H9 (cell line): ENCODE measurements at regions not wholly inside any gene's neighbourhood (a gene's known extent, or its start where the extent isn't known, plus 50 kb on each side); places are given as distances from the start of the nearest gene placed in this dataset.

ENCODE experiments used
- DNase-seq: peaks from one replicate; pipeline ENCODE4 v3.0.0-alpha.2; 2017
- H2AFZ ChIP-seq: one replicate; pipeline ENCODE4 v1.6.1; 2013; ENCODE audit warnings: mild to moderate bottlenecking, low read length, control low read depth, moderate library complexity
- H2AK5ac ChIP-seq: 2 replicates; pipeline ENCODE4 v1.6.1; 2013; ENCODE audit warnings: low read length, control low read depth, mixed read lengths; ENCODE audit not compliant: insufficient read length
- H2BK120ac ChIP-seq: one replicate; pipeline ENCODE4 v1.6.1; 2013; ENCODE audit warnings: low read depth, mild to moderate bottlenecking, low read length, control low read depth, inconsistent platforms; ENCODE audit not compliant: poor library complexity, severe bottlenecking
- H2BK12ac ChIP-seq: 2 replicates; pipeline ENCODE4 v1.6.1; 2013; ENCODE audit warnings: low read length, control low read depth, mixed read lengths, low read depth; ENCODE audit not compliant: insufficient read length
- H2BK15ac ChIP-seq: 2 replicates; pipeline ENCODE4 v1.6.1; 2013; ENCODE audit warnings: low read depth, low read length, control low read depth
- H2BK20ac ChIP-seq: one replicate; pipeline ENCODE4 v1.6.1; 2013; ENCODE audit warnings: low read depth, mild to moderate bottlenecking, low read length, control low read depth, inconsistent platforms; ENCODE audit not compliant: poor library complexity, severe bottlenecking
- H2BK5ac ChIP-seq: 2 replicates; pipeline ENCODE4 v1.6.1; 2013; ENCODE audit warnings: low read length, control low read depth, mixed read lengths; ENCODE audit not compliant: insufficient read length
- H3K14ac ChIP-seq: 2 replicates; pipeline ENCODE4 v1.6.1; 2013; ENCODE audit warnings: low read length, control low read depth; ENCODE audit not compliant: insufficient read depth
- H3K18ac ChIP-seq: 2 replicates; pipeline ENCODE4 v1.6.1; 2013; ENCODE audit warnings: low read depth, mild to moderate bottlenecking, mixed read lengths, low read length, control low read depth; ENCODE audit not compliant: insufficient read length
- H3K23ac ChIP-seq: 2 replicates; pipeline ENCODE4 v1.6.1; 2013; ENCODE audit warnings: low read length, control low read depth, mixed read lengths, low read depth; ENCODE audit not compliant: insufficient read length
- H3K23me2 ChIP-seq: 2 replicates; pipeline ENCODE4 v1.6.1; 2013; ENCODE audit warnings: low read depth, mild to moderate bottlenecking, mixed read lengths, low read length, control low read depth; ENCODE audit not compliant: insufficient read length, poor library complexity, severe bottlenecking
- H3K27ac ChIP-seq: 2 replicates; pipeline ENCODE4 v1.5.1; 2013; ENCODE audit warnings: low read length, control low read depth, mixed read lengths, low read depth; ENCODE audit not compliant: insufficient read length
- H3K27me3 ChIP-seq: 2 replicates; pipeline ENCODE4 v1.6.1; 2013; ENCODE audit warnings: low read length, control low read depth, inconsistent platforms; ENCODE audit not compliant: insufficient read depth
- H3K4ac ChIP-seq: 2 replicates; pipeline ENCODE4 v1.6.1; 2013; ENCODE audit warnings: low read depth, mild to moderate bottlenecking, control low read depth, inconsistent platforms, low read length, moderate library complexity
- H3K4me1 ChIP-seq: 2 replicates; pipeline ENCODE4 v1.6.1; 2013; ENCODE audit warnings: low read length, control low read depth, inconsistent platforms; ENCODE audit not compliant: insufficient read depth
- H3K4me2 ChIP-seq: 2 replicates; pipeline ENCODE4 v1.6.1; 2013; ENCODE audit warnings: low read length, control low read depth, mixed read lengths; ENCODE audit not compliant: insufficient read length, insufficient read depth
- H3K56ac ChIP-seq: 2 replicates; pipeline ENCODE4 v1.6.1; 2013; ENCODE audit warnings: low read depth, mild to moderate bottlenecking, mixed read lengths, low read length, control low read depth; ENCODE audit not compliant: insufficient read length
- H3K79me1 ChIP-seq: 2 replicates; pipeline ENCODE4 v1.6.1; 2013; ENCODE audit warnings: low read depth, mild to moderate bottlenecking, moderate library complexity, low read length, control low read depth, inconsistent platforms; ENCODE audit not compliant: insufficient read depth, poor library complexity, severe bottlenecking
- H3K79me2 ChIP-seq: 2 replicates; pipeline ENCODE4 v1.6.1; 2013; ENCODE audit warnings: low read length, control low read depth, inconsistent platforms; ENCODE audit not compliant: insufficient read depth
- H3K9ac ChIP-seq: 2 replicates; pipeline ENCODE4 v1.6.1; 2013; ENCODE audit warnings: low read length, control low read depth, mixed read lengths; ENCODE audit not compliant: insufficient read length; ENCODE audit errors: extremely low read depth
- H3K9me3 ChIP-seq: one replicate; pipeline ENCODE4 v1.6.1; 2013; ENCODE audit warnings: low read depth, low read length, inconsistent platforms; ENCODE audit not compliant: control insufficient read depth
- H3T11ph ChIP-seq: one replicate; pipeline ENCODE4 v1.6.1; 2013; ENCODE audit warnings: mild to moderate bottlenecking, low read length, control low read depth, inconsistent platforms
- H4K20me1 ChIP-seq: one replicate; pipeline ENCODE4 v1.6.1; 2013; ENCODE audit not compliant: control insufficient read depth, insufficient read length, insufficient read depth
- H4K5ac ChIP-seq: 2 replicates; pipeline ENCODE4 v1.6.1; 2013; ENCODE audit warnings: low read depth, mild to moderate bottlenecking, mixed read lengths, low read length, control low read depth; ENCODE audit not compliant: insufficient read length
- H4K8ac ChIP-seq: replicated peaks from 2 replicates; pipeline ENCODE4 v1.6.1; 2013; ENCODE audit warnings: low read length, control low read depth, mixed read lengths, low read depth; ENCODE audit not compliant: insufficient read length
- H4K91ac ChIP-seq: 2 replicates; pipeline ENCODE4 v1.6.1; 2013; ENCODE audit warnings: low read depth, mild to moderate bottlenecking, moderate library complexity, mixed read lengths, low read length, control low read depth; ENCODE audit not compliant: insufficient read length
- H3K27ac Mint-ChIP-seq, 3 experiments: 2 replicates in 2 of 3; 3 replicates in 1 of 3; pipeline ENCODE4 v1.8.0; 2020 to 2021; ENCODE audit warnings: mixed read lengths in 3 of 3, mild to moderate bottlenecking in 1 of 3, moderate library complexity in 1 of 3
- H3K27me3 Mint-ChIP-seq: 2 replicates; pipeline ENCODE4 v1.8.0; 2021; ENCODE audit warnings: low read depth, mild to moderate bottlenecking, moderate library complexity, mixed read lengths
- H3K36me3 Mint-ChIP-seq, 3 experiments: 2 replicates in 2 of 3; 3 replicates in 1 of 3; pipeline ENCODE4 v1.8.0; 2020 to 2021; ENCODE audit warnings: low read depth in 3 of 3, mixed read lengths in 3 of 3; ENCODE audit not compliant: insufficient read depth in 1 of 3
- H3K4me1 Mint-ChIP-seq, 2 experiments: 2 replicates each; pipeline ENCODE4 v1.8.0; 2020; ENCODE audit warnings: mixed read lengths in 2 of 2
- H3K4me3 Mint-ChIP-seq, 2 experiments: 2 replicates in 1 of 2; 3 replicates in 1 of 2; pipeline ENCODE4 v1.8.0; 2020 to 2021; ENCODE audit warnings: mild to moderate bottlenecking in 2 of 2, mixed read lengths in 2 of 2, moderate library complexity in 1 of 2
- H3K9me3 Mint-ChIP-seq, 2 experiments: 2 replicates in 1 of 2; 3 replicates in 1 of 2; pipeline ENCODE4 v1.8.0; 2020; ENCODE audit warnings: mild to moderate bottlenecking in 2 of 2, mixed read lengths in 2 of 2, moderate library complexity in 1 of 2
- CTCF ChIP-seq: fragments of 200-600 bp; sonication (generic); conservative IDR thresholded peaks from 3 replicates; pipeline ENCODE4 v1.8.0; 2021; ENCODE audit warnings: antibody characterized with exemption, mild to moderate bottlenecking
- WGBS: extraction: QIAGEN DNeasy Blood & Tissue Kit; methylation state at CpG from one replicate; pipeline ENCODE4 v1.1.7; 2013; ENCODE audit warnings: missing lambda C conversion rate, low lambda C conversion rate, mixed read lengths; ENCODE audit not compliant: insufficient read length; ENCODE audit errors: extremely low coverage; 5-methylcytosine and 5-hydroxymethylcytosine counted together

GRCh38 chr16:18008356-18008755, 328.2 kb downstream of the NPIPA8 start:
- WGBS = no CpG with 5 or more reads among the region's 5 CpGs
- H3K56ac ChIP-seq = no peak overlapping the region
- Mint-ChIP-seq H3K9me3 (no peaks in the 10 kb centered on the region), H3K36me3 (no peaks in the 10 kb centered on the region), H3K27ac (no peak overlapping the region; a peak in 1 of 7 replicates), H3K4me1 (no peaks in the 10 kb centered on the region), H3K4me3 (no peak overlapping the region), H3K27me3 (no peaks in the 10 kb centered on the region; the same call in 1 of the 2 replicates)
- H3K27ac ChIP-seq = no peak overlapping the region
- no peaks in the 10 kb centered on the region for H3K27me3 ChIP-seq
- H3K4me1 ChIP-seq = no peaks in the 10 kb centered on the region
- H2AFZ ChIP-seq = no peak overlapping the region
- no peak overlapping the region for H3K9ac ChIP-seq
- H3K4me2 ChIP-seq = no peak overlapping the region
- no peaks in the 10 kb centered on the region for H3K23me2 ChIP-seq
- no peak overlapping the region for H4K8ac ChIP-seq
- no peaks in the 10 kb centered on the region for H4K20me1 ChIP-seq
- no peaks in the 10 kb centered on the region for H3K9me3 ChIP-seq
- H3T11ph ChIP-seq = no peak overlapping the region
- no peak overlapping the region for H4K5ac ChIP-seq
- no peaks in the 10 kb centered on the region for H3K79me1 ChIP-seq
- H3K18ac ChIP-seq = no peak overlapping the region
- no peak overlapping the region for H2BK120ac ChIP-seq
- no peak overlapping the region for H4K91ac ChIP-seq
- no peak overlapping the region for H2BK12ac ChIP-seq
- H2BK15ac ChIP-seq = no peak overlapping the region
- H2BK20ac ChIP-seq = no peak overlapping the region
- no peak for DNase-seq
- H3K4ac ChIP-seq = no peak overlapping the region
- no peaks in the 10 kb centered on the region for H3K79me2 ChIP-seq
- H3K23ac ChIP-seq = no peak overlapping the region
- H2BK5ac ChIP-seq = no peak overlapping the region
- no peak overlapping the region for H3K14ac ChIP-seq
- H2AK5ac ChIP-seq = no peak overlapping the region
- no peak for TF ChIP-seq CTCF
